Transverse colon (tissue), 4 donors: ENCODE measurements at regions not wholly inside any gene's neighbourhood (a gene's known extent, or its start where the extent isn't known, plus 50 kb on each side); places are given as distances from the start of the nearest gene placed in this dataset.

Source experiments
- DNase-seq: peaks from one replicate; pipeline ENCODE4 v3.0.0-alpha.2; 2019
- H3K27ac ChIP-seq, 4 donors: fragments of 200-600 bp; sonication (generic); 2 replicates each; pipeline ENCODE4 v1.5.1; 2016 to 2018; ENCODE audit warnings: inconsistent platforms in 4 of 4
- H3K27me3 ChIP-seq: fragments of 200-600 bp; sonication (generic); 2 replicates; pipeline ENCODE4 v1.5.1; 2017; ENCODE audit warnings: inconsistent platforms
- H3K36me3 ChIP-seq, 4 donors: fragments of 200-600 bp; sonication (generic); 2 replicates each; pipeline ENCODE4 v1.5.1; 2017 to 2019; ENCODE audit warnings: inconsistent platforms in 4 of 4
- H3K4me1 ChIP-seq, 4 donors: fragments of 200-600 bp; sonication (generic); 2 replicates each; pipeline ENCODE4 v1.5.1; 2017 to 2020; ENCODE audit warnings: inconsistent platforms in 4 of 4
- H3K4me3 ChIP-seq, 4 donors: fragments of 200-600 bp; sonication (generic); 1 replicate in 1 of 4; 2 replicates in 3 of 4; pipeline versions ENCODE4 v1.5.1 to v1.6.1; 2017 to 2019; ENCODE audit warnings: inconsistent platforms in 4 of 4
- H3K9me3 ChIP-seq, 2 donors: fragments of 200-600 bp; sonication (generic); 2 replicates each; pipeline ENCODE4 v1.5.1; 2017 to 2019; ENCODE audit warnings: inconsistent platforms in 2 of 2
- EP300 ChIP-seq: sonication (generic); formaldehyde crosslinking; IDR thresholded peaks from one replicate; pipeline ENCODE4 v1.6.1; 2017; ENCODE audit warnings: antibody characterized with exemption, low read depth
- POLR2A ChIP-seq: fragments of 450-650 bp; IDR thresholded peaks from one replicate; pipeline ENCODE4 v1.6.1; 2016; ENCODE audit warnings: antibody characterized with exemption, mild to moderate bottlenecking, moderate library complexity
- POLR2AphosphoS5 ChIP-seq, 3 donors: sonication (generic); formaldehyde crosslinking; IDR thresholded peaks; one replicate each; pipeline ENCODE4 v1.6.1; 2016; ENCODE audit warnings: antibody characterized with exemption in 3 of 3
- WGBS, 2 donors: methylation state at CpG; one replicate each; pipeline ENCODE4 v1.1.5; 2018; ENCODE audit warnings: low coverage in 1 of 2; 5-methylcytosine and 5-hydroxymethylcytosine counted together
- in situ Hi-C, 4 donors: fragments of 200-750 bp; cut with MboI; loops; one replicate each; pipeline versions ENCODE4 v1.15.0 to v1.15.1; 2017; ENCODE audit warnings: low sequenced_read_pairs in 3 of 4, low pct_ligation_motif_present in 1 of 4, low pct_unique_long_range_greater_than_20kb in 1 of 4
- intact Hi-C: fragments of 100-400 bp; cut with DNase I; formaldehyde crosslinking; loops from one replicate; pipeline ENCODE4 v1.15.1; 2023; ENCODE audit warnings: low total_unique reads
- TF ChIP-seq, protein P1 (sequence below), 5 experiments: fragments of 200-600 bp in 3 of 5; fragments of 450-650 bp in 2 of 5; sonication (generic) in 3 of 5; IDR thresholded peaks; 1 replicate in 2 of 5; 2 replicates in 3 of 5; pipeline ENCODE4 v1.5.1; 2016 to 2017; ENCODE audit warnings: antibody characterized with exemption in 5 of 5, inconsistent platforms in 3 of 5, mild to moderate bottlenecking in 2 of 5, moderate library complexity in 1 of 5

DNA sequence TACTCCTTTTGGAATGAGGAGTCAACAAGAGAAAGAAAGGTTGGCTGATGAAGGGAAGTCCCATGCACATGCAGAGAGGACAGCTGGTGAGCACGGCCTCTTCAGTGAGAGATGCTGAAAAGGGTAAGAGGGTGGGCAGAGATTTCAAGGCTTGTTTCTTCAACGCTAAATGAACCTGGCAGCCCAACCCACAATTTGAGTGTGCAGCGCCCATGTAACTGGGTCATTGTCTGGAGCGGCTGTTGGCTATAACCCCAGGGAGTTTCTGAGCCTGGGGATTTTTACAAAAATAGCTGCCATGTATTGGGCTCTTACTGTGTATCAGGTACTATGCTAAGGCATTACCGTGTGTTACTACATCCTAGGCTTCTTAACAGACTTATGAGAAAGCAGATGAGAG, 594.1 kb downstream of the ETS1 start:
- Histone ChIP-seq H3K27ac (no peak overlapping the region), H3K4me3 (no peak overlapping the region), H3K36me3 (no peaks in the 10 kb centered on the region), H3K4me1 (no peaks in the 10 kb centered on the region), H3K27me3 (no peaks in the 10 kb centered on the region), H3K9me3 (no peaks in the 10 kb centered on the region)
- WGBS, 2 donors = 67 to 83% methylated on average over 1 to 5 of the region's 5 CpGs
- no peak for DNase-seq
- intact Hi-C loops = no loop called here
- in situ Hi-C loops = no loop called here
- TF ChIP-seq EP300 (no peak), POLR2A (no peak), POLR2AphosphoS5 (IDR thresholded peaks at IDR 0.05) (no peak)
- TF ChIP-seq, protein P1, sequence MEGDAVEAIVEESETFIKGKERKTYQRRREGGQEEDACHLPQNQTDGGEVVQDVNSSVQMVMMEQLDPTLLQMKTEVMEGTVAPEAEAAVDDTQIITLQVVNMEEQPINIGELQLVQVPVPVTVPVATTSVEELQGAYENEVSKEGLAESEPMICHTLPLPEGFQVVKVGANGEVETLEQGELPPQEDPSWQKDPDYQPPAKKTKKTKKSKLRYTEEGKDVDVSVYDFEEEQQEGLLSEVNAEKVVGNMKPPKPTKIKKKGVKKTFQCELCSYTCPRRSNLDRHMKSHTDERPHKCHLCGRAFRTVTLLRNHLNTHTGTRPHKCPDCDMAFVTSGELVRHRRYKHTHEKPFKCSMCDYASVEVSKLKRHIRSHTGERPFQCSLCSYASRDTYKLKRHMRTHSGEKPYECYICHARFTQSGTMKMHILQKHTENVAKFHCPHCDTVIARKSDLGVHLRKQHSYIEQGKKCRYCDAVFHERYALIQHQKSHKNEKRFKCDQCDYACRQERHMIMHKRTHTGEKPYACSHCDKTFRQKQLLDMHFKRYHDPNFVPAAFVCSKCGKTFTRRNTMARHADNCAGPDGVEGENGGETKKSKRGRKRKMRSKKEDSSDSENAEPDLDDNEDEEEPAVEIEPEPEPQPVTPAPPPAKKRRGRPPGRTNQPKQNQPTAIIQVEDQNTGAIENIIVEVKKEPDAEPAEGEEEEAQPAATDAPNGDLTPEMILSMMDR (IDR thresholded peaks at IDR 0.05) = no peak

DNA sequence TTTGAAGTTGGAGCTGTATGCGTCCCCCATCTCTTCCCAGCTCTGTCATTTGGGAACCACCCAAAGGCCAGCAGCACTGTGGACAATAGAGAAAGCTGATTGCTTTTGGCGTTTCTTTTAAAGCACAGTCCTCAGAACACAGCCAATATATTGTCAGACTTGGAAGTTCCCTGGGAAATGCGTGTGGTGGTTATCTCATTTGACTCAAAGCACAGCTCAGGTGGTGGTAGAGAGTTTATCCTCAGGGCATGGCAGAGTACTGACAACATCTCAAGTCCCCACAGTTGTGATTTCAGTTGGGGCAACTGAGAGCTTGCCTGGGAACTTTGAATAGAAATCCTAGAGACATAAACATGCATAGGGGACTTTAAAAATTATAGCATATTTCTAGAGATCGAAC, 601.3 kb downstream of the ETS1 start:
- intact Hi-C loops (no loop called here), in situ Hi-C loops (no loop called here)
- no peak for TF ChIP-seq POLR2A
- TF ChIP-seq, protein P1 (IDR thresholded peaks at IDR 0.05) = no peak
- TF ChIP-seq EP300 = no peak
- TF ChIP-seq POLR2AphosphoS5 (IDR thresholded peaks at IDR 0.05) = no peak
- Histone ChIP-seq H3K4me1 (no peaks in the 10 kb centered on the region), H3K9me3 (no peaks in the 10 kb centered on the region), H3K36me3 (no peaks in the 10 kb centered on the region), H3K27ac (no peak overlapping the region), H3K4me3 (no peak overlapping the region), H3K27me3 (no peaks in the 10 kb centered on the region)
- 72 to 74% methylated on average over 4 of the region's 4 CpGs for WGBS, 2 donors
- DNase-seq = no peak

DNA sequence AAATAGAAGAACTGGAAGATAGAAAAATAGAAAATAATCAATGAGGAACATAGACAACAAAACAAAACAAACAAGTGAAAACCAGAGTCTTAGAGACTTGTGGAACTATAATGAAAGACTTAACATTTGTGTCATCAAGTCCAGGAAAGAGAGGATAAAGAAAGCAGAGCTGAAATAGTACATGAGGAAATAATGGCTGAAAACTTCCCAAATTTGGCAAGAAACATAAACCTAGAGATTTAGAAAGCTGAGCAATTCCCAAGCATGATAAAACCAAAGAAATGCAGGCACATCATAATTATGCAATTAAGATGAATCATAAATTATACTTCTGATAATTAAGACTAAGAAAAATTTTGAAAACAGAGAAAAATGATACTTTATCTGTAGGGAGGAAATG, 614.5 kb downstream of the ETS1 start:
- Histone ChIP-seq H3K36me3 (no peaks in the 10 kb centered on the region), H3K4me3 (no peak overlapping the region), H3K27me3 (no peaks in the 10 kb centered on the region), H3K4me1 (no peaks in the 10 kb centered on the region), H3K9me3 (no peaks in the 10 kb centered on the region), H3K27ac (no peak overlapping the region)
- intact Hi-C loops (no loop called here), in situ Hi-C loops (no loop called here)
- TF ChIP-seq POLR2AphosphoS5 (IDR thresholded peaks at IDR 0.05) (no peak), POLR2A (no peak), EP300 (no peak)
- TF ChIP-seq, protein P1 (IDR thresholded peaks at IDR 0.05) = no peak
- no peak for DNase-seq

DNA sequence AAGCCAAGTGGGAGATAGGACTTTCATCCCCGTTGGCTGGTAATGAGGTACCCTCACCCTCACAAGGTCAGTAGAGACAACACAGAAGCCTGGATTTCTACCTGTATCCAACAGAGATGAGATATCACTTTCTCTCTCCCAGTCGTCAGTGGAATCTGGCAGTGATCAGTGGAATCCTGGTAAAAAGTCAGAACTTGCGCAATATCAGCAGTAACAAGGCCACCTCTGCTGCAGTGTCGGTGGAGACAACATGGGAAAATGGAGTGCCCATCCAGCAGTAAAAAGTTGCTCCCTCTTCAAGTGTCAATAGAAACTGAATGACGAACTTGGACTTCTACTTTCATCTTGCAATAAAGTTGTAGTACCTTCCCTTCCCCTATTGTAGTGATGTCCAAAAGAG, 615.9 kb downstream of the ETS1 start:
- no peaks in the 10 kb centered on the region for H3K9me3 ChIP-seq
- intact Hi-C loops = no loop called here
- WGBS, 2 donors = 72 to 89% methylated on average over 2 to 5 of the region's 5 CpGs

DNA sequence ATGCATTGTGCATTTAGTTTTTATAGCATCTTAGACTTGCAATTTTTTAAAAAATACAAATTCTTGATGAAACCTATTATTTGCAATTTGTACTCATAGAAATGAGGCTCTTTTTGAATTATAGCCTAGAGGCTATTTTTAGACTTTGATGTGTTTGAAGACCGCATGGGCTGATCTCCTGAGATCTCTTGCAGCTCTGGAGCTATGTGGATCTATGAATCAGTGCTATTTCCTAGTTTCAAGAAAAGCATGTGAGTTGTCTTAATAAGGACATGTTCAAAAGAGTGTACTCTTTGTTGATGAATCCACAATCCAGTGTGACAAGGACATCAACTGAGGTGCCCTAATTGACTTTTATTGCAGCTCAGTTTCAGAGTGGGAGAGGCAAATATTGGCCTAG, 620.5 kb downstream of the ETS1 start:
- H3K27ac ChIP-seq = no peak overlapping the region
- intact Hi-C loops (no loop called here), in situ Hi-C loops (no loop called here)
- no peaks in the 10 kb centered on the region for H3K27me3 ChIP-seq
- no peaks in the 10 kb centered on the region for H3K9me3 ChIP-seq
- no peaks in the 10 kb centered on the region for H3K4me1 ChIP-seq
- WGBS, 2 donors = 85% methylated on average over 1 of the region's 1 CpG; no CpG with 5 or more reads in 1 of the 2 donors
- no peak overlapping the region for H3K4me3 ChIP-seq
- no peak for DNase-seq
- no peaks in the 10 kb centered on the region for H3K36me3 ChIP-seq
- TF ChIP-seq POLR2AphosphoS5 (IDR thresholded peaks at IDR 0.05) (no peak), EP300 (no peak)
- TF ChIP-seq, protein P1 (IDR thresholded peaks at IDR 0.05) = no peak

More for the DNA sequence above, 615.9 kb downstream of the ETS1 start:
- H3K4me1 ChIP-seq = no peaks in the 10 kb centered on the region
- no peaks in the 10 kb centered on the region for H3K27me3 ChIP-seq
- DNase-seq = no peak
- no peak overlapping the region for H3K27ac ChIP-seq
- H3K36me3 ChIP-seq = no peaks in the 10 kb centered on the region
- in situ Hi-C loops = no loop called here
- TF ChIP-seq EP300 (no peak), POLR2AphosphoS5 (IDR thresholded peaks at IDR 0.05) (no peak)
- no peak overlapping the region for H3K4me3 ChIP-seq
